Thyroid gland (tissue), 4 donors: ENCODE measurements at regions not wholly inside any gene's neighbourhood (a gene's known extent, or its start where the extent isn't known, plus 50 kb on each side); places are given as distances from the start of the nearest gene placed in this dataset.

ENCODE experiments used
- CTCF ChIP-seq, 6 experiments: fragments of 200-600 bp in 3 of 6; fragments of 450-650 bp in 3 of 6; sonication (generic) in 3 of 6; IDR thresholded peaks; one replicate each; pipeline ENCODE4 v1.5.1; 2016 to 2019; ENCODE audit warnings: antibody characterized with exemption in 6 of 6, mild to moderate bottlenecking in 2 of 6, inconsistent platforms in 1 of 6, moderate library complexity in 1 of 6
- POLR2A ChIP-seq, 2 donors: fragments of 450-650 bp; IDR thresholded peaks; one replicate each; pipeline ENCODE4 v1.6.1; 2017; ENCODE audit warnings: antibody characterized with exemption in 2 of 2, mild to moderate bottlenecking in 2 of 2, moderate library complexity in 1 of 2

GRCh38 chr22:48070083-48070482, 1307.6 kb downstream of the TBC1D22A start:
- TF ChIP-seq POLR2A (IDR thresholded peaks at IDR 0.05): no peak
- no peak for TF ChIP-seq CTCF (IDR thresholded peaks at IDR 0.05)
